HCT116 (cell line): ENCODE measurements at regions not wholly inside any gene's neighbourhood (a gene's known extent, or its start where the extent isn't known, plus 50 kb on each side); places are given as distances from the start of the nearest gene placed in this dataset.

Experiments
- ATAC-seq: fragments of 200-7000 bp; cut with Tn5 transposase; 2 replicates; pipeline ENCODE4 v1.9.1; 2020; ENCODE audit warnings: mild to moderate bottlenecking, moderate library complexity
- BruUV-seq: library from RNA; stranded (reverse); fragments of 400-500 nt; replicated peaks from 2 replicates; lab custom pipeline; 2021; lab: Mats Ljungman, UMichigan
- CTCF ChIA-PET: fragments of 300-600 bp; sonication (Branson Sonifier 250); formaldehyde crosslinking; loops from one replicate; lab custom pipeline; 2021; ENCODE audit warnings: antibody characterized with exemption; lab: Charles Lee
- POLR2A ChIA-PET: fragments of 300-600, 350-600 bp; sonication (Branson Sonifier 250); formaldehyde crosslinking; loops from one replicate; lab custom pipeline; 2021; ENCODE audit warnings: antibody characterized with exemption; lab: Charles Lee
- RAD21 ChIA-PET, 2 experiments: fragments of 300-600 bp; sonication (Branson Sonifier 250); formaldehyde crosslinking; loops; one replicate each; lab custom pipeline; 2023; ENCODE audit warnings: low total read pairs in 2 of 2; ENCODE audit not compliant: uncharacterized antibody in 2 of 2, unreplicated experiment in 2 of 2, low non-redundant PET in 1 of 2; lab: Charles Lee
- DNase-seq: peaks from one replicate; pipeline ENCODE4 v3.0.0-alpha.2; 2010; ENCODE audit warnings: low read depth, low spot score
- H2AFZ ChIP-seq: fragments of 200-600 bp; shearing (Covaris generic), sonication (generic); 2 replicates; pipeline ENCODE4 v1.6.1; 2017; ENCODE audit warnings: low read depth, mixed run types, mixed read lengths, antibody characterized with exemption, low read length; ENCODE audit not compliant: poor library complexity, severe bottlenecking
- H3K27ac ChIP-seq: 2 replicates; pipeline ENCODE4 v1.5.1; 2012; ENCODE audit warnings: low read depth, low read length
- H3K27me3 ChIP-seq: fragments of 200-600 bp; sonication (generic); 2 replicates; pipeline ENCODE4 v1.6.1; 2016; ENCODE audit warnings: mixed run types, low read length, mixed read lengths; ENCODE audit not compliant: insufficient read depth
- H3K36me3 ChIP-seq, 2 experiments: fragments of 200-500 bp in 1 of 2; fragments of 200-600 bp in 1 of 2; sonication (Bioruptor generic) in 1 of 2; sonication (generic) in 1 of 2; 2 replicates each; pipeline versions ENCODE4 v1.5.1 to v1.6.1; 2014 to 2016; ENCODE audit warnings: low read length in 2 of 2, inconsistent platforms in 1 of 2, mixed read lengths in 1 of 2, mixed run types in 1 of 2; ENCODE audit not compliant: insufficient read depth in 2 of 2, control insufficient read depth in 1 of 2
- H3K4me1 ChIP-seq, 2 experiments: fragments of 200-600 bp in 1 of 2; sonication (generic) in 1 of 2; 2 replicates each; pipeline versions ENCODE4 v1.5.1 to v1.6.1; 2012 to 2017; ENCODE audit warnings: low read length in 2 of 2, inconsistent platforms in 1 of 2, mild to moderate bottlenecking in 1 of 2, mixed read lengths in 1 of 2, mixed run types in 1 of 2, moderate library complexity in 1 of 2; ENCODE audit not compliant: insufficient read depth in 2 of 2, control insufficient read depth in 1 of 2
- H3K4me2 ChIP-seq: fragments of 200-600 bp; sonication (generic); 2 replicates; pipeline ENCODE4 v1.6.1; 2017; ENCODE audit warnings: mixed run types, low read length, mixed read lengths
- H3K4me3 ChIP-seq, 2 experiments: fragments of 200-600 bp in 1 of 2; sonication (generic) in 1 of 2; replicated peaks in 1 of 2; 2 replicates each; pipeline ENCODE4 v1.5.1; 2011 to 2016; ENCODE audit warnings: low read length in 2 of 2, control low read depth in 1 of 2, low read depth in 1 of 2, mild to moderate bottlenecking in 1 of 2, mixed read lengths in 1 of 2, mixed run types in 1 of 2
- H3K79me2 ChIP-seq: fragments of 200-600 bp; sonication (generic); 2 replicates; pipeline ENCODE4 v1.6.1; 2017; ENCODE audit warnings: mild to moderate bottlenecking, mixed run types, low read length, moderate library complexity, mixed read lengths; ENCODE audit not compliant: insufficient read depth
- H3K9ac ChIP-seq: fragments of 200-600 bp; sonication (generic); 2 replicates; pipeline ENCODE4 v1.6.1; 2016; ENCODE audit warnings: low read length, mixed read lengths
- H3K9me2 ChIP-seq: fragments of 200-600 bp; sonication (generic), shearing (Covaris generic); 2 replicates; pipeline ENCODE4 v1.6.1; 2017; ENCODE audit warnings: mixed run types, mild to moderate bottlenecking, moderate library complexity; ENCODE audit not compliant: insufficient read depth
- H3K9me3 ChIP-seq, 2 experiments: fragments of 200-500 bp in 1 of 2; fragments of 200-600 bp in 1 of 2; sonication (Bioruptor generic) in 1 of 2; sonication (generic) in 1 of 2; 2 replicates each; pipeline ENCODE4 v1.6.1; 2014 to 2017; ENCODE audit warnings: low read length in 2 of 2, mixed read lengths in 2 of 2, inconsistent platforms in 1 of 2, low read depth in 1 of 2, mild to moderate bottlenecking in 1 of 2, mixed run types in 1 of 2, moderate library complexity in 1 of 2; ENCODE audit not compliant: control insufficient read depth in 1 of 2, insufficient read depth in 1 of 2
- H4K20me1 ChIP-seq: fragments of 200-600 bp; sonication (generic), shearing (Covaris generic); 2 replicates; pipeline ENCODE4 v1.6.1; 2017; ENCODE audit warnings: mixed run types, mild to moderate bottlenecking, moderate library complexity; ENCODE audit not compliant: insufficient read depth
- CEBPB ChIP-seq: IDR thresholded peaks from 2 replicates; pipeline ENCODE4 v1.6.1; 2012; ENCODE audit warnings: low read depth
- CTCF ChIP-seq, 3 experiments: fragments of 200-600 bp in 1 of 3; sonication (generic) in 1 of 3; IDR thresholded peaks in 2 of 3; conservative IDR thresholded peaks in 1 of 3; 2 replicates each; pipeline ENCODE4 v1.5.1; 2012 to 2017; ENCODE audit warnings: low read depth in 2 of 3, low read length in 2 of 3, antibody characterized with exemption in 1 of 3, borderline replicate concordance in 1 of 3, control low read depth in 1 of 3, mild to moderate bottlenecking in 1 of 3, mixed read lengths in 1 of 3, mixed run types in 1 of 3, moderate library complexity in 1 of 3; ENCODE audit not compliant: insufficient read depth in 1 of 3
- EGR1 ChIP-seq: IDR thresholded peaks from 2 replicates; pipeline ENCODE4 v1.6.1; 2012; ENCODE audit warnings: low read depth
- EZH2phosphoT487 ChIP-seq: fragments of 200-600 bp; IDR thresholded peaks from 2 replicates; pipeline ENCODE4 v1.6.1; 2018; ENCODE audit warnings: antibody characterized with exemption, borderline replicate concordance
- POLR2AphosphoS5 ChIP-seq: IDR thresholded peaks from 2 replicates; pipeline ENCODE4 v1.6.1; 2011; ENCODE audit warnings: mild to moderate bottlenecking, low read depth, low read length, moderate library complexity
- RAD21 ChIP-seq: IDR thresholded peaks from 2 replicates; pipeline ENCODE4 v1.6.1; 2012; ENCODE audit warnings: low read depth, mild to moderate bottlenecking
- SRF ChIP-seq: IDR thresholded peaks from 2 replicates; pipeline ENCODE4 v1.6.1; 2012; ENCODE audit warnings: low read depth
- TCF7L2 ChIP-seq: IDR thresholded peaks from 2 replicates; pipeline ENCODE4 v1.7.0; 2011; ENCODE audit warnings: borderline replicate concordance, inconsistent platforms; ENCODE audit not compliant: insufficient read depth, insufficient read length; ENCODE audit errors: extremely low read depth
- ZBTB33 ChIP-seq: IDR thresholded peaks from 2 replicates; pipeline ENCODE4 v1.6.1; 2011; ENCODE audit warnings: mild to moderate bottlenecking, low read length, moderate library complexity; ENCODE audit not compliant: insufficient replicate concordance; ENCODE audit errors: extremely low read depth
- ZFX ChIP-seq: fragments of 450-650 bp; IDR thresholded peaks from 2 replicates; pipeline ENCODE4 v1.6.1; 2017
- intact Hi-C: fragments of 100-400 bp; cut with micrococcal nuclease; formaldehyde crosslinking; loops from 2 replicates; pipeline ENCODE4 v1.10.0; 2022

- intact Hi-C loops: no loop called here
- ChIA-PET CTCF (no interaction called here), RAD21 (no interaction called here), POLR2A (no interaction called here)
- BruUV-seq: no TSS peak
- Histone ChIP-seq H3K79me2 (no peaks in the 10 kb centered on the region), H4K20me1 (no peaks in the 10 kb centered on the region), H3K4me2 (no peak overlapping the region), H3K9me2 (no peaks in the 10 kb centered on the region), H3K4me1 (no peaks in the 10 kb centered on the region), H3K9me3 (no peaks in the 10 kb centered on the region), H3K27me3 (no peaks in the 10 kb centered on the region), H2AFZ (no peak overlapping the region), H3K4me3 (no peak overlapping the region), H3K27ac (no peak overlapping the region), H3K36me3 (no peaks in the 10 kb centered on the region), H3K9ac (no peak overlapping the region)
- DNase-seq (no peak), ATAC-seq (no peak)
- TF ChIP-seq CEBPB: no peak
- TF ChIP-seq EZH2phosphoT487: no peak
- TF ChIP-seq TCF7L2: no peak
- TF ChIP-seq SRF: no peak
- no peak for TF ChIP-seq CTCF (IDR thresholded peaks at IDR 0.05 in 2 of 3, conservative IDR thresholded peaks at IDR 0.05 in 1 of 3; ENCODE audit: borderline replicate concordance in 1 of 3, insufficient read depth in 1 of 3, low read depth in 2 of 3, low read length in 2 of 3)
- no peak for TF ChIP-seq EGR1
- TF ChIP-seq RAD21: no peak
- no peak for TF ChIP-seq ZBTB33
- no peak for TF ChIP-seq POLR2AphosphoS5
- no peak for TF ChIP-seq ZFX
Measured at GRCh38 chr2:156753766-156754165, 317.6 kb downstream of the GPD2 start.
